ENCODE measurements at regions not wholly inside any gene's neighbourhood (a gene's known extent, or its start where the extent isn't known, plus 50 kb on each side); places are given as distances from the start of the nearest gene placed in this dataset.

DNA sequence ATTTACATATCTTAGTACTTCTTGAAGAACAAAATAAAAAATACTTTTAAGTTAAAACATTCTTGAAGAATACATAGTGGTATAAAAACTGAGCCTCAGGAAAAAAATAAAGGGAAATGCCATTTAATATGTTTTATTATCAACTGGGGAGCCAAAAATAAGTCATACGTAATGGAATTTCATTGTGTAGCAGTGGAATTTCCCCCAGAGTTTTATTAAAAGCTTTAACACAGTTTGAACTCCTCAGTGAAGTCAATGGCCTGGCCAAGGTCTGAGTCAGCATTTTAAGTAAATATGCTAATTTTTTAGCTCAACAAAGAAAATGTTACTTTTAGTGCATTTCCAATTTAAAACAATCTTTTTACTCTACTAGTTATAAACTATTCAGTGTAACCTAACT, 350.1 kb upstream of the ATP2B1 start:
- DNase-seq (ENCODE audit: low read depth in 1 of 2, low spot score in 1 of 2): no peak

DNA sequence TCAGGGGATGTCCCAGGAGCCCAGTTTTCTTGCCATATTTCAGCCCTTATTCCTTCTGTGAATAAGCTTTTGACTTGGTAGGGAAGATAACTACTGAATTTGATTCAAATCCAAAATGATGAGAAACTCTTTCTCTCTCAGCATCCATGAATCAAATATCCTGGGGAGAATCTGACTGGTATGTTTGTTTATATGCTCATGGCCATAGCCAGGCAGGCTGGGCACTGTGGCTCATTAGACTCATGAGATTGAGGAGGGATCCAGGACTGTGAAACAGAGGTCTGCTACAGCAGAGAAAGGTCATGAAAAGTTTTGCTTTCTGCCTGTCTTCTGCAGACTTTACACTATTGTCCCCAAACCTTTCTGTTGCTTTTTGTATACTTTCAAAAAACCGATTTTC, 346.4 kb upstream of the ATP2B1 start:
- no peak for DNase-seq (ENCODE audit: low read depth in 1 of 2, low spot score in 1 of 2)

DNA sequence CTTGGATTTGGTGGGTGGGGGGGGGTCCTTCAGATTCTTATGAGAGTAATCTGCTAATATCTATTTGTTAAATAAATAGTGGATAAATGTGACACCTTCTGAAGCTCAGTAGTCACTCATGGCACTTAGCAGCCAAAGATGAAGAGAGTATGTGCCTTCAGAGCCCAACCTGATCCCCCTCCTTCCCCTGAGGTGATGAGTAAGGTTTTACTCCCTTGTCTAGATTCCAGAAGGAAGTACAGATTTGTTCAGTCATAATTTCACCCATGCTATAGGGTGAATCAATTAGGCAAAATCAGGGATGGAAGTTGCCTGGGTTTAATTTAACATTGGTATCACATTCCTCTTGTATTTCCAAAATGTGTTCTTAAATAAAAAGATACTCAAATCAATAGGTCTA, 340.3 kb upstream of the ATP2B1 start:
- DNase-seq (ENCODE audit: low read depth in 1 of 2, low spot score in 1 of 2): no peak

DNA sequence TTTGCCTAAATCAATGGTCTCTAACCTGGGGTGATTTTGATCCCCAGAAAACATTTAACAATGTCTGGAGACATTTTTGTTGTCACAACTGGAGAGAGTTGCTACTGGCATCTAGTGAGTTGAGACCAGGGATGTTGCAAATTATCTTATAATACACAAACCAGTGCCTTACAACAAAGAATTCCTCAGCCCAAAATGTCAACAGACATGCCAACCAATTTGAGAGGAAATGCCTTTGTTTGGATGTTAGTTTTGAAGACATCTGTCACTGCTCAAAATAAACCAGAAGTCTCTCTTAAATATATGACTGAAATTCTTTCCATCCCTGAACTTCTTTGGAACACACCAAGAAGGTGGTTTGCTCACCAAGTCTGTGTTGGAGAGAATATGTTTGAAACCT, 336.9 kb upstream of the ATP2B1 start:
- DNase-seq (ENCODE audit: low read depth in 1 of 2, low spot score in 1 of 2): no peak

DNA sequence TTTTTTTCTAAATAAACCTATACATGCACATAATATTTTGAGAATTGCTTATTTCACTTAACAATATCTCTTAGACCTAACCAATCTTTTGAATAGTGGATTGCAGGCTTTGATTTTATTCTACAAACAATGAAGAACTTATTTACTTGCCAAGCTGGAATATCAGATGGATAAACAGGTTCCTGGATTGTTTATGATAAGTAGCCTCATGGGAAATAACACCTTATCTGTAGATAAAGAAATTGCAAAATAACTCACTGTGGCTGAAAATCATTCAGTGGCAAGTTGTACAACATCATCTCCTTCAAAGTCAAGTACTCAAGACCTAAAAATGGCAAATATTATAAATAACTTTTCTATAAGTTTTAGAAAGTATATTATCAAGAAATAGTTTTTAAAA, 335.4 kb upstream of the ATP2B1 start:
- DNase-seq (ENCODE audit: low read depth in 1 of 2, low spot score in 1 of 2): no peak

DNA sequence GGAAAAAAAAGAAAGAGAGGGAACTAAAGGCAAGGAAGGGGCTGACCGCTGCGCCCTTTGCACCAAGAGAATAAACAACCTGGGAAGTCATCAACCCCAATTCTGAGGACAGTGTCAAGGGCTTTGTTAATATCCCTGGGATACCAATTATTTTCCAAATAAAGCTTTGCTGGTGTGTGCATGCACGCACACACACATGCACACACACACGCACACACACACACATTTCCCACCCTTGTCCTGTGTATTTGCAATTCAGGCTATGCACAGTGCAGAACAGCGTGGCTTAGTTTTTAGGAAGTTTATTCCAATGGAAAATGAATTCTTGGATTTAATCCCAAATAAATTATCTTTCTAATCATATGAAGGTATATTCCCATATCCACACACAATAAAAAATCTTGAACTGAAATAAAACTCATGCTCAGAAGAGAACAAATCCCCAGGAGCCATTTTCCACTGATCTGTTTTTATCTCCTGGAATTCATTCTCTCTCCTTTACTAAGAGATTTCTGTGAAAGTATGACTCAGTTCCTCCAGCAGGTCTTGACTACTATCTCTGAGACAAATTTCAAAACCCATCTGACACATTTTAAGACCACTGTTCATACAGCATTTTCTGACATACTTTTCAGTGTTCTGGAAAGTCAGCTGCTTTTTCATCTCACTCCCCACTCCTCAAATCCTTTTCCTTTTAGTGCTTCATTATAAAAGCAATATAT, 334.4 kb upstream of the ATP2B1 start:
- DNase-seq (ENCODE audit: low read depth in 1 of 2, low spot score in 1 of 2): no peak

DNA sequence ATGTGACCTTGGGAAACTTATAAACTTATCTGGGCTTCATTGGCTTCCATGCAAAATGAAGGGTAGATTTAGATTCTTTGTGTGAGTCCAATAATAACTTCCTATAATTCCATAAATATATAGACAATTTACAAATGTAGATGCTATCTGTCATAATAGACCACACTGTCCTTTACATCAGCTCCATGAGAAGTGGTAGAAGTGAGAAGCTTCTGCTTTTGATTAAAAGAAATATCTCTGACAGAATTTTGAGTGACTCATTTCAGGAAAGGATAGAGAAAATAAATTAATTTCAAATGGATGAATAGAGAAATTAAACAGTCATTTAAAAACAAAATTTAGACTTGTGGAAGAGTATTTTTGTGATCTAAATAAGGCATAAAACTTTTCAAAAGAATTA, 329.7 kb upstream of the ATP2B1 start:
- no peak for DNase-seq (ENCODE audit: low read depth in 1 of 2, low spot score in 1 of 2)

DNA sequence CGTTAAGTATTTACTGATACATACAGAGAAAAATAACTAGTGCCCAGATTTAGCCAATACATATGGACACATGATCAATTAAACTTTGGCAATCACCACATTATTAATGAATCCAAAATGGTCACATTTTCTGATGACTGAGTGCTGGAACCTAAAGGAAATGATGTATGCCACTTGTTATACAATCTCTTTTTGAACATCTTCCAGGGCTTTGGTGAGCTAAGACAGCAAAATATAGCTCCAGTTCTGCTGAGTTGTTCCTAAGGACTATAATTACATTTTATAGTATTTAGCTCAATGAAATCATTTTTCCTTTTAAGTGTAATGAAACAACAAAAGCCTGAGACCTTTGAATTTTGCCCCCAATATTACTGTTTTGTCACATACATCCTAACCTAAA, 329.1 kb upstream of the ATP2B1 start:
- no peak for DNase-seq (ENCODE audit: low read depth in 1 of 2, low spot score in 1 of 2)

DNA sequence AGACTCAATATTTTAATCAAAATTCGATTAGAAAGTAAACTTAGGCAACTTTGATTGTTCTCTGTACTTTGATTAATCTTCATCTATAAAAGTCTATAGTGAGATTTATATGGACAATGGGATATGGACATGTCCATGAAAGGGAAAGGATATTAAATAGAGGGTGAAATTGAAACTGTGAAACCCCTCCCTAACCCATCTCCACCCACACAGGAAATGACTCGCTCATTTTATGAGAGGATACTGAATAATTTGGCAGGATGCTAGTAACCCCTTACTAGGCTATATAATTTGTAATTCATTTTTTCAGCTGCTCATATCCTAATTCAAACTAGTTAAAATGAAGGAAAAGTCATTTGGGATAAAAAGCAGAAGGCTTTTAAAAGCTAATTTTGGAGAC, 328.0 kb upstream of the ATP2B1 start:
- DNase-seq (ENCODE audit: low read depth in 1 of 2, low spot score in 1 of 2): no peak

DNA sequence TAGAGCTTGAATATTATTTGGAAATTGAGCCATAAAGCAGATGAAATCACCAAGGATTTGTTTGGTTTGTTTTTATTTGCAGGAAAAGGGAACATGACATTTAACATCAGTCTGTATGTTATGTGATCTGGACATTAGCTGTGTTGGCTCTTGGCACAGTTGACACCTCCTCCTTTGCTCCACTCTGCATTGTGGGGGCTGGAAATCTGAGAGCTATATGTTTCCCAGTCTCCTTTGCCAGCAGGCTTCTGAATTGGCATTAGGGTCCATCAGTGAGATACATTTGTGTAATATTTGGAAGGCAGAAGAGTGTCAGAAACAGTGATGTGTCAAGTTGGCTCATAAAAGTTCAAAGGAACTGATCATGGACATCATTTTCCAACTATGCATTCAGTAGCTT, 322.1 kb upstream of the ATP2B1 start:
- DNase-seq (ENCODE audit: low read depth in 1 of 2, low spot score in 1 of 2): no peak

DNA sequence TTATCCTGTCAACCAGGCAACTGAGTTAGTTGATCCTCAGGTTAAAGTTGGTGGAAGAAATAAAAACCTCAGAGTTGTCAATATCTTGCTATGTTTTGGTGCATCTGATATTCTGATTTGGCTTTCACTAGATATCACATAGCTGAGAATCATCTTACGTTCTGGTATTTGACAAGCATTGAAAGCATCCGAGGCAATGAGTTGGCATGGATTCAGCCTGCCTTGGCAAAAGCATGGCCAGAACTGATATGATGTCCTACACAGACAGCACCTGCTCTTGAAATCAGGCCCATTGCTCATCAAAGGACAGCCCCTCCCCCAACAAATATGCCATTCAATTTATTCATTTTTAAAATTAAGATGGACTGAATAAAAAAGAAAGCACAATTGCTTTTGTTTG, 320.7 kb upstream of the ATP2B1 start:
- DNase-seq (ENCODE audit: low read depth in 1 of 2, low spot score in 1 of 2): no peak

DNA sequence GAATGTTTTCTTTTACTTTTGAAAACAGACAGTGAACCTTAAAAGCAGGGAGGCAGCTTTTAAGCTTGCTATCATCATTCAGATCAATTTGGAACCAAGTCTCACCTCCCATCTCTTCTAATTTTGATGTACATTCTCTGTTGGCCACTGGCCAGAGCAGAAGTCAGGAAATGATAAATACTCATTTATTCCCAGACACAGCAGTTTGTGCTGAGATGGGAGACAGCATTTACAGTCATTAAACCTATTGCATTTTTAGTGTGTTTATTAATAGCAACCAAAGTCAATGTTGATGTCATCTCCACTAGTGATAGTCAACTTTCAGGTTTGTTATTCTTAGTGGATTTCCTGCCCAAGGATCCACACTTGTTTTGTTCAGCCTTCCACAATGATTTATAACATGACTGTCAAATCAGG, 320.0 kb upstream of the ATP2B1 start:
- no peak for DNase-seq (ENCODE audit: low read depth in 1 of 2, low spot score in 1 of 2)

DNA sequence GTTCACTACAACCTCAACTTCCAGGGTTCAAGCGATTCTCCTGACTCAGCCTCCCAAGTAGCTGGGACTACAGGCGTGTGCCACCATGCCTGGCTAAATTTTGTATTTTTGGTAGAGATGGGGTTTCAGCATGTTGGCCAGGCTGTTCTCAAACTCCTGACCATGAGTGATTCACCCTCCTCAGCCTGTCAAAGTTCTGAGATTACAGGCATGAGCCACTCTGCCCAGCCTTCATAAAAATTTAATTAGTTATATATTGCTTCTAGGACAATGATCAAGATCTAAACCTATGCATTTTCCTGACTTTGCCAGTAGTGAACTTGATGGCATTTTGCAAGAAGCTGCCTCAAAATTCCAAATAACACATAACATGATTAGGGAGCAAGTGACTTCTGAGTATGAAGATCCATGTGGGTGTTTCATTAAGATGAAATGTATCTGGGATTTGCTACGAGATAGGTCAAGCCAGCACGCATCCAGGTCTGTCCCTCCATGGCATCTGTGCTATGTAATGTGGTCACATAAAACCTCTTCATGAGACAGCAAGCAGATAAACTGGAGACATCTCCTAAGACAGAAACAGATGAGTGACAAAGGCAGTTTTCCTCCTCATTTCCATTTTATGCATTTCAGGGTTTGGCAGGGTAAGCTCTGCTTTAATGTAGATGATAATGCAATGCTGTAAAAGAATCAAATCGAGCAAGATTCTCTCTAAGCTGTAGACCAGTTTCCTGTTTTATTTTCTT, 319.4 kb upstream of the ATP2B1 start:
- DNase-seq (ENCODE audit: low read depth in 1 of 2, low spot score in 1 of 2): no peak

DNA sequence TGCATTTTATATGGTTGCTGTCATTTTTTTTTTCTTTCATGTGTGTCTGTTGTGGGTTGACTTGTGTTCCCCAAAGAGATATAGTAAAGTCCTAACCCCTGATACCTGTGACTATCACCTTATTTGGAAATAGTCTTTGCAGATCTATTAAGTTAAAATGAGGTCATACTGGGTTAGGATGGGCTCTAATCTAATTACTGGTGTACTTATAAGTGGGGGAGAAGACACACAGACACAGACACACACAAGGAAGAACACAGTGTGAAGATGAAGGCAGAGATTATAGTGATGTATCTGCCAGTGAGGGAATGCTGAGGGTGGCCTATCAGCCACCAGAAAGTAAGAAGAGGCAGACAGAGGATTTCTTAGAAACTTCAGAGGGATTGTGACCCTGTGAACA, 318.4 kb upstream of the ATP2B1 start:
- no peak for DNase-seq (ENCODE audit: low read depth in 1 of 2, low spot score in 1 of 2)

DNA sequence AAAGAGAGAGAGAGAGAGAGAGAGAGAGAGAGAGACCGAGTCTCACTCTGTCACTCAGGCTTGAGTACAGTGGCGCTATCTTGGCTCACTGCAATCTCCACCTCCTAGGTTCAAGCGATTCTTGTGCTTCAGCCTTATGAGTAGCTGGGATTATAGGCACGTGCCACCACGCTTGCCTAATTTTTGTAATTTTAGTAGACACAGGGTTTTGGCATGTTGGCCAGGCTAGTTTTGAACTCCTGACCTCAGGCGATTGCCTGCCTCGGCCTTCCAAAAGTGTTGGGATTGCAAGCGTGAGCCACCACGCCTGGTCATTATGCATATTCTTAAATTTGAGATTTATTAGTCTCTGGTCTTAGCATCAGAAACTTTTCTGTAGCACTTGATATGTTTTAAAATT, 317.9 kb upstream of the ATP2B1 start:
- no peak for DNase-seq (ENCODE audit: low read depth in 1 of 2, low spot score in 1 of 2)

DNA sequence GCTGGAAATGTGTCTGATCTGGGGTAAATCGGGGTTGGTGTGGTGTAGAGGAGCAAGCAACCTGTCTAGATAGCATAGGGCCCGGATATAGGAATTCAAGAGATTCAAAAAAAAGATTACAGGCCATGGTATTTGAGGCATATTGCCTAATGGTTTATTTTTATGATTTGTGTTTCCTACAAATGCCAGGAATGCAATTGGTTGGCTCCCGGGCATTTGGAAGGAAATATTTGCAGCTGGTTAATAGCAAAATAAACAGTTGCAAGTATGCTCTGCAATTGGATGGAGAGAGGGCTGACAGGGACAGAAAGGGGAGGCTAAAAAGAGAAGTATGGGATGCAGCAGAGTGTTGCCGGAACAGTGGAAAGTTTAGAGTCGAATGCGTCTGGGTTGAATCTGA, 315.6 kb upstream of the ATP2B1 start:
- DNase-seq (ENCODE audit: low read depth in 1 of 2, low spot score in 1 of 2): no peak

DNA sequence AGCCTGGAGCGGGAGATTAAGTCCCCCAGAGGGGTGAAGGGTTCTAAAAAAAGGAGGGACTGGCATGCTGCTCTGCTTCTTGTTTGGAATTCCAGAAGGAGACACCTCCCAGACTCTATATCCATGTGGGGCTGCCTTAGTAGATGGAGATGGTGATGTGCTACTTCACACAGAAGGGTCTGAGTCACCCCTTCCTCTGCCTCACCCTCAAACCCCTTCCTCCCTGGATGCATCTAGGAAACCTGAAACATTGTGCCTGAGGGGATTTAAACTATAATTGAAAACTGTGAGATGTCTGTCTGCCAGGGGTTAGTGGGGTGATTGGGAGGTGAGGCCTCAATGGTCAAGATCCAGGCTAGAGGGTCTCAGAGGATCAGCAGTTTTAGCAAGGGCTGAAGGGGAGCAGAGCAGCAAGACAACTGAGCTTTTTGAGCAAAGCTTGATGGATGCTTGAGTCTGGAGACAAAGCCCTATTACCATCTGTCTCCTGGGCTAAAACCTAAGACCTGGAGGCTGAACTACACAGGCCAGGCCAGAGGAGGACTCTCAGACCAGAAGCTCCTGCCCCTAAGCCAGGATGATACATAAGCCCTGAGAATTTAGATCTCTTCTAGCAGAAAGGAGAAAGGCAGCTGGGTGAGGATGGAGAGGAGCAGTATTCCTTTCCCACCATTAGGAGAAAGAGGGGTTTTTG, 314.7 kb upstream of the ATP2B1 start:
- no peak for DNase-seq (ENCODE audit: low read depth in 1 of 2, low spot score in 1 of 2)

DNA sequence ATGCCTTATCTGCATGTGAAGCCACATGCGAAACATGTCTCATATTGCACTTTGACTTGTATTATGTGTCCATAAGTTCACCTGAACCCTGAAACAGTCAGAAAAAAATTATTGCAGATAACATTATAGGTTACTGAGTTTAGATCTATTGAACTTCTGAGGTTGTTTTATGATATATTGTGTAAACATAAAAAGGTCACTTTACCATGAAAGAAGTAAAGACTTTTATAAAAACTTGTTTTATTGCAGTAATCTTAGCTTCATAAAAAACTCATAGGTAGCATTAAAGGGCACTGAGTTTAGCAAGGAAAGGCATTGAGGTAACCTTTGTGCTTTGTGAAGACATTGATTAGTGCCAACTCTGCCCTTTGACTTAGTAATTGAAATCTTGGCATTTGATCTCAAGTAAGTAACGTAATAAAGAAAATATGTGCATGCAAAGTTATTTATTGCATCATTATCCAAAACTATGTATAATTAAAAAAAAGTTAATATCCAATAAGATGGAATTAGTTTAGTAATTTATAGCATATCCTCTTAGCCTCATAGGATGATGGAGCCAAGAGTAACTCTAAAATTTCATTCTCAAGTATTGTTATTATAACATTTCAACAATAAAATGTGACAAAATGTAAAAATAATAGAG, 313.3 kb upstream of the ATP2B1 start:
- DNase-seq (ENCODE audit: low read depth in 1 of 2, low spot score in 1 of 2): no peak

DNA sequence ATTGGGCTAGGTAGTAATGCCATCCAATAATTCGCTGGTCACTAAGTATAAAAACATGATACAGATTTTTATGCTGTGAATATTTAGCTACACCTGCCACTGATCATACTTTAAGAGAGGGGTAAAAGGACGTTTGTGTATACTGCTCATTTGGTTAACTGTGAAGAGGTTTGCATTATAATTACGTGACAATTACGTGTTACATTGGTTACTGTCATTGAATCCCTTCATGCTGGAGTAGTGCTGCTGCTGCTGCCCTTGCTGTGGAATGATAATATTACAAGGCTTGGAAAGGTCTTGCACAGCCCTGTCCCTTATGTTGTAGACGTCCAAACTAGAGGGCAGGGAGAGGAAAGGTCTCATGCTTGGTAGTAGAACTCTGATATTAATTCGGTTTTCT, 312.2 kb upstream of the ATP2B1 start:
- DNase-seq (ENCODE audit: low read depth in 1 of 2, low spot score in 1 of 2): no peak

DNA sequence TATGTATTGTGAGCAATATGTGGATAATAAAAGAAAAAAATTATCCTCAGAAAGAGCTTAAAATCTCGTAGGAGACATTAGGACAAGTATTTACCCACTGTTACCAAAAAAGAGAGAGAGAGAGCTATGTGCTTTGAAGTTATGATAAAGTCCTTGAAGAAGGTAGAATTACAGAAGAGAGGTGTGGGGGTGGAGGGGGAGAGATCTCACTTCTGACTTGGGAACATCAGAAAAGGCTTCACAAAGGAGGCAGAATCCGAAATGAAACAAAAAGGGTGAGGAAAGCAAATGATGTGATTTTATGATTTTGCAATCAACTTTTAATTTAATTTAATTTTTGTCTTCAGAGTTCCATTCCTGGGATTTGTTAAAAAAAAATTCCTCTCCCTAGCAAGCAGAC, 311.8 kb upstream of the ATP2B1 start:
- DNase-seq (ENCODE audit: low read depth in 1 of 2, low spot score in 1 of 2): no peak

DNA sequence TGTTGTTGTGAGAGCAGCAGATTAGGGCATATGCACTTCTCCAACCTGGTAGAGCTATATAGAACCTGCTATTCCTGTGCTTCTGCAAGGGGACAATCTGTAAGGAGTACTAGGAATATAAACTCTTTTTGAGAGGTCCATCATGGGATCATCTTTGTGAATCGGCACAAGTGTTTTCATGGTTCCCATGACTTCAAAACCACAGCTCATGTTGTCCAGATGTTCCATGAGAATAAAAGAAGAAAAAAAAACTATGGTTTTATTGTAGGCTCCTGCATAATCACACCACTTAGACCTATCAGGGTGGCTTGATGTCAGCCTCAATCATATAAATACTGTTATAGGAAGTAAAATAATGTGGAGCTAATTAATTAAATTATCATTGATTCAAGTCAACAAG, 311.4 kb upstream of the ATP2B1 start:
- no peak for DNase-seq (ENCODE audit: low read depth in 1 of 2, low spot score in 1 of 2)

DNA sequence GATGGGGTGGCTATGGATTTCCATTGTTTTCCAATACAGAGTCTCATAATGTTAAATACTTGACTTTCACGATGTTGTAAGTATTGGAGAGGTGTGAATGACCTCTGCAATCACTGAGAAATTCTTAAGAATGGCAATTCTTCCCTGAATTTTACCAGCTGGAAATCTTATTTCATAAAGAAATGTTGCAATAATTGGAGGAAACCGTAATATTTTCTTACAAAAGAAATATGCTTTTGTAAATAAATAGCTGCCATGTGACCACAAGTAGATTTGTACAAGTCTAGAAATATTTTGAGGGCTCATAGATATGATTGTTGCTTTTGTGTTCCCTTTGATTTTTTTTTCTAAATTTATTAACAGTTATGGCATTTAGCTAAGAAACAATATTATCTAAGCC, 308.7 kb upstream of the ATP2B1 start:
- DNase-seq (ENCODE audit: low read depth in 1 of 2, low spot score in 1 of 2): no peak
